Sciatic nerve (tissue), 2 donors: ENCODE measurements at regions not wholly inside any gene's neighbourhood (a gene's known extent, or its start where the extent isn't known, plus 50 kb on each side); places are given as distances from the start of the nearest gene placed in this dataset.
A peak's percentile ranks its signal among the peaks of the same experiment; 100 is the strongest.

Source experiments
- ATAC-seq: fragments of 200-7000 bp; cut with Tn5 transposase; one replicate; pipeline ENCODE4 v1.9.1; 2020; ENCODE audit warnings: mild to moderate bottlenecking, moderate library complexity
- DNase-seq: peaks from one replicate; pipeline ENCODE4 v3.0.0-alpha.2; 2020; ENCODE audit warnings: low spot score
- intact Hi-C: fragments of 100-400 bp; cut with DNase I; formaldehyde crosslinking; loops from one replicate; pipeline ENCODE4 v1.14.2; 2022
- donor health status: DM: no; HTN: no; CAD: no.
- donor health status: DM: no; HTN: no; CAD: no.

DNA sequence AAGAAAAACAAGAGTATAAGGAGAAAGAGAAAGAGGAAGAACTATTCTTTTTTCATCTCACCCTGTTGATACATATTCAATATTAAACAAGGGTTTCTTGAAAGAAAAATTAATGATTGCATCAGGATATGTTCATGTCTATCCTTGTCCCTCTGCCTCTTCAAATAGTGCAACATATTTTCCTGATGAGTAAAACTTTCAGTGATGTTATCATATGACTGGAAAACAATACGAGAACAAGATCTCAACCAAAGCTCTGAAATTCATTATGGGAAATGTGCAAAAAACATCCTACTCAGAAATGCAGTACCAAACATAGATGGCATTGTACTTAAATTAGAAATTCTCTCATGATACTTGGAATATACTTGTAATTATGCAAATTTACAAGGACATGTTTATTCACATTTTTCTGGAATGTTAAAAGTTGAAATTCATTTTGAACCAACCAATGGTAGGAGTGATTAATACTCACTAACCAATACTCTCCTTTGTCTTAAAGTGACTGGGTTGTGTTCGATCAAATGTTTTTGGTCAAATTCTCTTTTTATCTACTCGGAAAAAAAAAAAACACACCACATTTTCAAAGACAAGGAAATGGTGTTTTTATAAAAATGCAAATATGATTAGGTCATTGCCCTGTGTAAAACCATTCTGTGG is 148.9 kb upstream of the GULP1 start:
- no peak for DNase-seq
- ATAC-seq = peak; percentile 62
- intact Hi-C loops = no loop called here

DNA sequence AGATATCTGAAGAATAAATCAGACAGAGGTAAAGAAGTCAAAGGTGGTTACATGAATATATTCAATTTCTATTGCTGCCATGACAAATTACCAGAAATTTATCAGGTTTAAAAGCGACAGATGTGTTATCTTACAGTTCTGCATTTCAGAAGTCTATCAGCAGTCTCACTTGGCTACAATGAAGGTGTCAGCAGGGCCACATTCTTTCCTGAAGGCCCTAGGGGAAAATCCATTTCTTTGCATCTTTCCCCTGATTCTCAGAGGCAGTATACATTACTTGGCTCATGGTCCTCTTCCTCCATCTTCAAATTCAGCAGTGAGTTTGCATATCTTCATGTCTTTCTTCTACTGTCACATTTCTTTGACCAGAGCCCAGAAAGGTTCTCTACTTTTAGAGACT is 145.8 kb upstream of the GULP1 start:
- no peak for DNase-seq
- intact Hi-C loops = no loop called here
- ATAC-seq = no peak

DNA sequence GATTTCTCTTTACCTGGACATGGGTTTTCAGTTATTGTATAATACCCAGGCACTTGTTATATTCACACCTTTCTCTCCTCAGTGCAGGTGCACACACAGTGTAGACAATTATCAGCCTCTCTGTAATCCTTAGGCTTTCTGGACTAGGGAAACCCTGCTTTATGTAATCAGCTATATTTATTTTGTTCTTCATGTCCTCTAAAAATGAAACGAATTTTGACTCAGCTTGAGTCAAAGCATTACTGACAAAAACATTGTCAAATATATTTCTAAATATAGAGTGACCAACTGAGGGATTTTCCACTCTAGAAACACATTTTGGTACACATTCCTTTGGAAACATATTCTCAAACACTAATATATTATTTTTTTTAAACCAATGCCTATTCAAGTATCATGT is 144.8 kb upstream of the GULP1 start:
- intact Hi-C loops = no loop called here
- ATAC-seq = no peak

DNA sequence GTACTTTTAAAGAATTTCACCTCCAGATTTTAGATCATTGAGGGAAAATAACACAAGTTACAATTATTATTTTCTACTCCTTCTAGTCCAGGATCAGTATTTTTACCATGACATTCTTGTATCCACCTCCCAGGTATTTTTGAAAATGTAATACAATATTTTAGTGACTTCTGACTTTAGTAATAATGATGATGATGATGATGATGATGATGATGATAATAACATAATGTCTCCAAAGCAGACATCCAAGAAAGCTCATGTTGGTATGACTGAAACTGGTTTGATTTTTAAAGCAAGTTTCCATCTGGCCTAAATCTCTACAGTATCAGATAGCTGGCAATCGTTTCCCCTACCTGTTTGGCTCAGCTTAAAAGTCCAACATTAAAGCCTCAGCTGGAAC is 140.0 kb upstream of the GULP1 start:
- no peak for ATAC-seq
- intact Hi-C loops = no loop called here
- no peak for DNase-seq

More for the DNA sequence above, 144.8 kb upstream of the GULP1 start:
- no peak for DNase-seq

DNA sequence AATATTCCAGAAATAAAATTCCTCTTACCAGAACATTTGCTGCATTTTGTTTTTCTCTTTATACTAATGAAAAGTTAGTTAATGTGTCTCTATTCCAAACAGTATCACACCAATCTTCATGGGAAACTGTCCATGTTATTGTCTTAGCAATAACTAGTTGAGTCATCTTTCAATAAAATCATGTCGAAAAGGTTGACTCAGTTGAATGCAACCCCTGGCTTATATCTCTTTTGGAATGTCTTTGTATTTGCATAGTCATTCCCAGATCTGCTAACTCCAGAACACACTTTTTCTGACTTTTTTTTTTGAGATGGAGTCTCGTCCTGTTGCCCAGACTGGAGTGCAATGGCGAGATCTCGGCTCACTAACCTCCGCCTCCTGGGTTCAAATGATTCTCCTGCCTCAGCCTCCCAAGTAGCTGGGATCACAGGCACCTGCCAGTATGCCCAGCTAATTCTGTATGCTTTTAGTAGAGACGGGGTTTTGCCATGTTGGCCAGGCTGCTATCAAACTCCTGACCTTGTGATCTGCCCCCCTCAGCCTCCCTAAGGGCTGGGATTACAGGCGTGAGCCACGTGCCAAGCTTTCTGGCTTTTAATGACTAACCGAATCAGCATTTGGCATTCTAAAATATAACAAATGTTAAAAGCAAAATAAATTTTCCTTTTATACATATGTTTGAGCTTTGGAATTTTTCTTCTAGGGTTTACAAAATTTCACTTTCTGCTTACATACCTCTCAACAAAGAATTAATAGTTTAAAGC is 133.2 kb upstream of the GULP1 start:
- DNase-seq (no peak), ATAC-seq (no peak)
- intact Hi-C loops = no loop called here

DNA sequence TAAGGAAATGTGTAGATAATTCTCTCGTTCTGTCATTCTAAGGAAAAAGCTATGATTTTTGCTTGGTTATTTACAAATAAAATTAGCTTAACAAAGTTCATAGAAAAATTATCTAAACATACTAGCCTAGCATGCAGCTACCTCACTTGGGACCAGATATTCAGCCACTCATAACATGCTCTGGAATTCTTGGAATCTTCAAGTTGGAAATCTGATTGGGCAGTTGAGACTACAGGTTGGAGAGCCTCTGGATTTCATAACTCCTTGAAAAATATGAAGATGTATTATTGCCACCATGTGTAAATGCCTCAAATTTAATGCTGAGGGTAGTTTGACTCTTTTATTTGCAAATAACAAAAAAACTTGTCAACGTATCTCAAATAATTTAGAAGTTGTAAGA is 132.2 kb upstream of the GULP1 start:
- ATAC-seq = no peak

DNA sequence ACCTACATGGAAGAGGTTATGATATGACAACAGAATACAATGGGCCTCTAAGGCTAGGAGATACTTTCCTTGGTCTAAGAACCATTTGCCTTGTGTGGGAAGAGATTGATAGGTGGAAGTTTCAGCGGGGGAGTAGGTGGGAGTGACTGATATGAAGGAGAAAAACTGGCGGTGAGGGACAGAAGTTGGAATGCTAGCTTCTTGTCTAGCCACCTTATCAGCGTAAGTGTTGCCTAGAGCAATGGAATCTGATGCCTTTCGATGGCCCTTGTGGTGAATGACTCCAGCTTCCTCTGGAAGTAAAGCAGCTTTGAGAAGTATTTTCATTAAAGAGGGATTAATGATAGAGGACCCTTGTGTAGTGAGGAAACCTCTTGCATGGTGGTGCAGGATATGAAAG is 121.3 kb upstream of the GULP1 start:
- DNase-seq (no peak), ATAC-seq (no peak)
- intact Hi-C loops = no loop called here

More for the DNA sequence above, 132.2 kb upstream of the GULP1 start:
- DNase-seq = no peak
- intact Hi-C loops = no loop called here

DNA sequence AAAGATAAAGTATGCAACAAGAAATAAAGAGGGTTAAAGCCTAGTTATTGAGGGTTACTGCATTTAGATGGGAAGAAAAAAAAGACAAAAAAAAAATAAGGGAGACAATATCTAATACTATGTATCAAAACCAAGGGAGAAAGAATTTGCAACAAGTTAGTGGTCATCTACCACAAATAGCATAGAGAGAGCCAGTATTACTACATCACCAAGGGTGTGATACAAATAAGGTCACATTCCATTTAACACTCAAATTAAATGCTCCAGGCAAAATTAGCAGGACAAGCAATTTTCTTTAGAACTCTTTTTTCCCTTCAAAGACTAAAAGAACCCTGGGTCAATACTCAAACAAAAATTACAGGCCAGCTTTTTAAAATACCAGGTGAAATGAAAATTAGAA is 115.1 kb upstream of the GULP1 start:
- ATAC-seq (no peak), DNase-seq (no peak)
- intact Hi-C loops = no loop called here

DNA sequence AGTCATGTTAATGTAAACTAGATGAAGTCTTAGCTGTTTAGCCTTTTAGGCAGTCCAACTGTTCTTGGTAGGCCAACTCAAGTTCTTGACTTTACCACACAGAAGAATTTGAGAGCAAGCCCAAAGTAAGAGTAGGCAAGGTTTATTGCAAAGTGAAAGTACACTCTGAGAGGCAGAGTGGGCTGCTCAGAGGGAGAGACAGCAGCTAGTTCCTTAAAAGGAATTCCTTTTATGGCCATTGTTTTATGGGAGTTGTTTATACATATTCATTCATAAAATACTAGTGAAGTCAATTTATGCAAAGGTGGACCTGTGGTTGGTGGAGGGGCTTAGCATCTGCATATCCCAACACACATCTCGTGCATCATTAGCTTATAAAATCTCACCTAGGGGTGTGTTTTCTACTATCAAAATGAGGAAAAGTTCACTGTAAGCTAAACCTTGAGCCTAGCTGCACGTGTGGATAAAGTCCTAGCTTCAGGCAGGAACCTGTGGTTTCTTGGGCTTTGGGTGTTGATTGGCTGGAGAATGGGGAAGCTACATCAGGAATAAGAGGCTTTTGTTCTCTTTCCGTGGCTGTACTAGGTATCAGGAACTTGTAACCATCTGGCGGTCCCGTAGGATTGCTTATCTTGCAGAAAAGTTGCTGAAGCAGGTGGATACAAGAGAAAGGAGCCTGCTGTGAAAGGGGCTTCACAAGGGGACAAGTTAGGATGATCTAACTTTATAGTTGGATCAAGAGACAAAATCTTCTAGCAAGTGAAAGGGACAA is 110.4 kb upstream of the GULP1 start:
- ATAC-seq = peak; percentile 40
- intact Hi-C loops = no loop called here
- no peak for DNase-seq

DNA sequence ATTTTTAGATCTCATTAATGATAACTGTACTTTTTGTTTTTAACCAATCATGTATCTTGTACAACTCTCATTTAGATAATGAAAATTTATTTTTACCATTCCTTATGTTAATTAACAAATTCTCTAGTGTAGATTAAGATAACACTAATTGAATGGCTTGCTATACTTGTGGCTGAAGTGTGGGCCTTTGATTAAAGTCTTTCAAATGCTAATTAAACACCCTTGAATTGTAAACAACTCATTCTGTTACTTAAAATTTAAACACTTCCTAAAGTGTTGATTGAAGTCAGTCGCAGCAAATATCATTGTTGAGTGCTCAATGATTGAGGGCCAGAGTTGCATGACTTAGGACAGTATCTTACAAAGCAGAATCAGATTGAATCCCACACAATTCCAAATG is 109.8 kb upstream of the GULP1 start:
- intact Hi-C loops = no loop called here
- ATAC-seq = no peak
- no peak for DNase-seq

DNA sequence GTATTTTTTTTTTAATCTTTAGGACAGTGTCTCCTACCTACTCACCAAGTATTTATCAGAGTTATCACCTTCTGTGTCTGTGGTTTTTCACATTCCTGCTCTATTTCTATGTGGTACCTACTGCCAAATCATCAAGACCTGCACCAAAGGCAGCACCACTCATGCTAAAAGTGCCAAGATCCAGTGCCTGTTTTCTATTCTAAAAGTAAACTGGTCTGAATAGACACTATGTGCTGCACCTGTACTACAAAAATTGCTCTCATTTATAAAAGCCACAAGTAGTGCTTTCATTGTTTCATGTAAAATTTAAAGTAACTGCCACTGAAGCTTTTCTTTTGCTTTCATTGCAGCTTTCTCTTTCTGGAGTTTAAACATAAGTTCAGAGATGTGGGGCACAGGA is 103.9 kb upstream of the GULP1 start:
- ATAC-seq (no peak), DNase-seq (no peak)
- intact Hi-C loops = no loop called here

DNA sequence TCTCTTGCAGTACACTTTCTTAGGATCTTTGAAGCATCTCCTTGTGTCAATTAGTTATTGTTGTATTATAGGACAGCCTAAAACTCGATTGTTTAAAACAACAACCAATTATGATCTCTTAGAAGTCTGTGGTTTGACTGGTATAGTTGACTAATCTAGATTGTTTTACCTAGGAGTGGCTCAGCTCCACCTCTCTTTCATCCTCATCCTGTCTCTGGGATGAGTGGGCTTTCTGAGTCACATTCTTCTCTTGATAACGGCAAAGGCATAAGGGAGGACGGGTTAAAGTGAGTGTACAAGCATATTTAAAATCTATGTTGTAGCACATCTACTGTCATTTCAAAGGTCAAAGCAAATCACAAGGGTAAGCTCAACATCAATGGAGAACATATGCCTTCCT is 102.3 kb upstream of the GULP1 start:
- intact Hi-C loops = no loop called here
- DNase-seq (no peak), ATAC-seq (no peak)

DNA sequence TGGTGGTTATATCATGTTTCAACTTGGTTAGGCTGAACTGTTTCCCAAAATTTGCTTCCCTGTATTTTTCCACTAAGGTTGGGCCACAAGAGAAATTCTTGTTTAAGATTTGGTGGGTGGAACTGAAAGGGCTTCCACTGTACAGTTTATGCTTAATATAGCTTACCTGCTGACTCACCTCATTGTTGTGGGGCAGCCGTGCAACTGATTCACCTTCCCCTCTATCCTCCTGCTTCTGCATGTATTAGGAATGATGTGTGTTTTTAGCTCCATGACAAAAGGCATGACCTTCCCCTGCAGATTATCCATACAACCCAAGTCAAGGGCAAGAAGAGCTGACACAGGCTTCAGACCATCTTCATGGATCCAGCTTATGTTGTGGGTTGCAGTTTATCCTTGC is 98.4 kb upstream of the GULP1 start:
- no peak for DNase-seq
- intact Hi-C loops = no loop called here

DNA sequence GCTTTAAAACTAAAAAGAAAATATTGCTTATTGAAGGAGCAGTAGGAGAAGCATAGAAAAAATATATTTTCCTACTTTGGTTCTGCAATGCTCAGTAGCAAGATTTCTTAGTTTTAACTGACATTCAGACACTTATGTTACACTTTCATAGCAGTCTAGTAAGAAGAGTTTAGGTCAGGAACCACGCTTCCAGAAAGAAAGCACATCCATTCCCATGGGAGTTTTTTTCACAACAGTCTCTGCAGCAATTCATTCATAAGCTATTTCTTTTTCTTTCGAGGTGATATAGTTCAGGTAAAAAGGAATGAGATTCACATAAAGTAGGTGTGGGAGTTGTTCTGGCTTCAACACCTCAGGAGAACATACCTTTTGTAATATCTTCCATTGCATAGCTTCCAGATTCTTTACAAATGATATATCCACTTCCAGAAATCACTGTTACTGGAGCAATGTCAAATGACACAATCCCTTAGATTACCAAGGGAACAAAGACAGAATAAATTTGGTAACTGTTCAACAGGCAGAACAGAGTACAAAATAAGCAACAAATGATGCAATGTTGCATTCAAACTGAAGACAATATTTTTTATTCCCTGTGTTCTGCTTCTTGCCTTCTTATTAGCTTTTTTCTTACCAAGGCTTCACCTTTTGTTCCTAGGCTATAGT is 95.2 kb upstream of the GULP1 start:
- ATAC-seq = peak; percentile 88
- intact Hi-C loops = no loop called here
- DNase-seq = no peak

More for the DNA sequence above, 98.4 kb upstream of the GULP1 start:
- no peak for ATAC-seq

DNA sequence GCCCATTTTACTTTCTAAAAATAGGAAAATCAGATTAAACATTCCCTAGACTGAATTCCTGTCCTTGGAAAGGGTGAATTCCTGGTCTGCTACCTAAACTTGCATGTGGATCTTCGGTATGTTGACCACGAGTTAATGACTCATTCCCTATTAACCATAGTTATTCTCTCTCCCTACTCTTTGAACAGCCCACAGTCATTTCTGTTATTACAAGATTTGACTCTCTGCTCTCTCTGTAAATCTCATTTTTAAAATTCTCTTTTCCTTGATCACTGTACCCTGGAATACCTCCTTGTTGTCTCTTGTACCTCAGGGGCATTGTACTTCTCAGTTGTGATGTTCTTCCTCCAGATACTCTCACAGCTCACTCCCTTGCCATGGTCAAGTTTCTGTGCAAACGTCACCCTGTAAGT is 92.0 kb upstream of the GULP1 start:
- DNase-seq (no peak), ATAC-seq (no peak)
- intact Hi-C loops = no loop called here

DNA sequence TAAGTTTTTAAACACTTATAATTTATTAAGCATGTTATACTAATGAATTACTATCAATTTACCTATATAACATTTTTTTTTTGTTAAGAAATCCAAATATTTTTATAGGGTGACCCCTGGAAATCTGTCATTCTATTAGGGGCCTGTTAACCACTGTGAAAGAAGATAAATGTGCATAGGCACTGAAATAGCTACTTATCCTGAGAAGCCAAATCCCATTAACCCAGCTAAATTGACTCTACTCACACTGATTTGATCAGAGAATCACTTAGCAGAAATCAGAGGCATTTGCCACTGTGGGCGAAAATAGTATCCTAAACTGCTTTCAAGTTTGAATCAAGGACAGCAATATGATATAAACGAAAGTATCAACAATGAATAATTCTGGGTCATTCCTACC is 90.0 kb upstream of the GULP1 start:
- intact Hi-C loops = no loop called here
- ATAC-seq (no peak), DNase-seq (no peak)

DNA sequence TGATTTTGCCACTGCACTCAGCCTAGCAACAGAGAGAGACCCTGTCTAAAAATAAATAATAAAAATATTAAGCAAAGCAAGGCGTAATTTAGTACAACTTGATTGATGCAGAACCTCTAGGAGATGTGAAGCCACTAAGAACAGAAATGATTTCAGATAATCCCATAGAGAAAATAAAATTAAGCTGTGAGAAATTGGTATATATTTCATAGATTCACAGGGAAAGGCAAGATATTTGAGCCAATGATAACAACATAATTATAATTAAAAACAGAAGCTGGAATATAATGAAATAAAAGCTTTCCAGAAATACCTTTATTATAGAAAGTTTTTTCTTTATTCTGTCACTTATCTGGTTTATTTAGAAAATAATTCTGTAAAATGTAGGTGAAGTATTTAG is 88.9 kb upstream of the GULP1 start:
- ATAC-seq = no peak
- DNase-seq = no peak
- intact Hi-C loops = no loop called here

DNA sequence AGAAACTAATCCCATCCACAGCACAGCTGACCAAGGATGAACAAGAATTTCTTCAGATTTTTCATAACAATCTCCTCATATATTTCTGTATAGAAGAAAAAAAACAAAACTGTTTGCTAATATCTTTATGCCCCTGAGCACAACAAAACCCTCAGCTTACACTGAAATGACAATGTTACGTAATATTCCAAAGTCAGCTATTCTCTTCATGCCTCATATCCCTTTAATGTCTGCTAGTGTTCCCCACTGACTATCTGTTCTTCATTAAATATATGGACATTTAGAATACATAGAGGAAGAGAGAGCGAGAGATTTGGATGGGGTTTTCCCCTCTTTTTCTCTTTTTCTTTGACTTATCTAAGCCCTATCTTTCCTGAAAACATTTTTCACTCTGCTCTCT is 87.9 kb upstream of the GULP1 start:
- no peak for DNase-seq
- intact Hi-C loops = no loop called here
- ATAC-seq = no peak

DNA sequence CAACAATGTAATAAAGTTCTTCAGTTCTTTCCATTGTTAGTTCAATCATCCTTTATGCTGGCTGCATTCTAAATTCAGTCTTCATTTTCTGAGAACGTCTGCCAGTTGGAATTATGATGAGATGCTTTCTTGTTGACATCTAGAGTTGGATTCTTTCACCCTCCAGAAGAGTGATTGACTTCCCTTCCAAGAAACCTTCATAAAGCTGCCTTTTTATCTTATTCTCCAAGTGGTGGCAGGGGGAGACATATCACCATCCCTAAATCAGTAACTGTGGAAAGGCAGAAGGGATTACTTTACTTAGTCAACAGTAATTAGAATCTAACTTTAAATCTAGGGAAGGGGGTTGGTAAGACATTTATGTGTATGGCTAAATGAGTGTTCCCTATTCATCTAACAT is 86.8 kb upstream of the GULP1 start:
- intact Hi-C loops = no loop called here
- ATAC-seq (no peak), DNase-seq (no peak)

DNA sequence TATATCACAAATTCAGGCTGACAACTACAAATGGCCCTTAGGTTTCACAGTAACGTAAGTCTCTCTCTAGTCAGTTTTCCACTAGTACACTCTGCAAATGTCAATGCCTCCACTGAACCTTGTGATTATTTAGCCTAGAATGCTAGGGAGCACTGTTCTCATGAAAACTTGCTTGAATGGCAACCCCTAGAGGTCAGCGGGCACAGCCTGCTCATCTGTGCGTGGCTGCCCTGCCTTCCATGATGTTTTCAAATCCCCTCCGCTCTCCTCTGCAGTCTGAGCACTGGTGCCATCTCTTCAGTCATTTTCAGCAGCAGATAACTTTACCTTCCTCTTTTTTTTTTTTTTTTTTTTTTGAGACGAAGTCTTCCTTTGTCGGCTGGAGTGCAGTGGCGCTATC is 84.1 kb upstream of the GULP1 start:
- no peak for DNase-seq
- no peak for ATAC-seq
- intact Hi-C loops = no loop called here
